ENCODE measurements at regions not wholly inside any gene's neighbourhood (a gene's known extent, or its start where the extent isn't known, plus 50 kb on each side); places are given as distances from the start of the nearest gene placed in this dataset.
A peak's percentile ranks its signal among the peaks of the same experiment; 100 is the strongest.

DNA sequence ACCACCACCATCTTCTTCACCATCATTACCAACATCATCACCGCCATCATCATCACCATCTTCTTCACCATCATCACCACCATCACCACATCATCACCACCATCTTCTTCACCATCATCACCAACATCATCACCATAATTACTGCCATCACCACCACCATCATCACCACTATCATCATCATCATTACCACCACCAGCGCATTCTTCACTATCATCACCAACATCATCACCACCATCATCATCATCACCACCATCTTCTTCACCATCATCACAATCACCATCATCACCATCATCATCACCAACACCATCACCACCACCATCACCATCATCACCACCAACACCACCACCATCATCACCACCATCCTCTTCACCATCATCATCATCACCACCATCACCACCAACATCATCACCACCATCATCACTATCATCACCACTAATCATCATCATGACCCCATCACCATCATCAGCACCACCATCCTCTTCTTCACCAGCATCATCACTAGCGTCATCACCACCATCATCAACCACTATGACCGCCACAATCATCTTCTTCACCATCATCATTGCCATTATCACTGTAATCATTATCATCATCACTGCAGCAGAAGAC, 303.8 kb downstream of the CTTN start:
- TF ChIP-seq, protein P1, sequence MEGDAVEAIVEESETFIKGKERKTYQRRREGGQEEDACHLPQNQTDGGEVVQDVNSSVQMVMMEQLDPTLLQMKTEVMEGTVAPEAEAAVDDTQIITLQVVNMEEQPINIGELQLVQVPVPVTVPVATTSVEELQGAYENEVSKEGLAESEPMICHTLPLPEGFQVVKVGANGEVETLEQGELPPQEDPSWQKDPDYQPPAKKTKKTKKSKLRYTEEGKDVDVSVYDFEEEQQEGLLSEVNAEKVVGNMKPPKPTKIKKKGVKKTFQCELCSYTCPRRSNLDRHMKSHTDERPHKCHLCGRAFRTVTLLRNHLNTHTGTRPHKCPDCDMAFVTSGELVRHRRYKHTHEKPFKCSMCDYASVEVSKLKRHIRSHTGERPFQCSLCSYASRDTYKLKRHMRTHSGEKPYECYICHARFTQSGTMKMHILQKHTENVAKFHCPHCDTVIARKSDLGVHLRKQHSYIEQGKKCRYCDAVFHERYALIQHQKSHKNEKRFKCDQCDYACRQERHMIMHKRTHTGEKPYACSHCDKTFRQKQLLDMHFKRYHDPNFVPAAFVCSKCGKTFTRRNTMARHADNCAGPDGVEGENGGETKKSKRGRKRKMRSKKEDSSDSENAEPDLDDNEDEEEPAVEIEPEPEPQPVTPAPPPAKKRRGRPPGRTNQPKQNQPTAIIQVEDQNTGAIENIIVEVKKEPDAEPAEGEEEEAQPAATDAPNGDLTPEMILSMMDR (IDR thresholded peaks at IDR 0.05), result no peak
- no peaks in the 10 kb centered on the region for H3K9me3 Mint-ChIP-seq (ENCODE audit: low read depth)
- H3K27me3 Mint-ChIP-seq (ENCODE audit: low read depth), result peaks cover 5% of the 10 kb centered on the region
- H3K4me3 Mint-ChIP-seq (ENCODE audit: unreplicated experiment), result no peak overlapping the region
- no peaks in the 10 kb centered on the region for H3K4me1 Mint-ChIP-seq (ENCODE audit: low read depth)
- no peak for DNase-seq (ENCODE audit: low spot score)
- no peaks in the 10 kb centered on the region for H3K36me3 Mint-ChIP-seq (ENCODE audit: low read depth)
- H3K27ac Mint-ChIP-seq (ENCODE audit: unreplicated experiment), result no peak overlapping the region

DNA sequence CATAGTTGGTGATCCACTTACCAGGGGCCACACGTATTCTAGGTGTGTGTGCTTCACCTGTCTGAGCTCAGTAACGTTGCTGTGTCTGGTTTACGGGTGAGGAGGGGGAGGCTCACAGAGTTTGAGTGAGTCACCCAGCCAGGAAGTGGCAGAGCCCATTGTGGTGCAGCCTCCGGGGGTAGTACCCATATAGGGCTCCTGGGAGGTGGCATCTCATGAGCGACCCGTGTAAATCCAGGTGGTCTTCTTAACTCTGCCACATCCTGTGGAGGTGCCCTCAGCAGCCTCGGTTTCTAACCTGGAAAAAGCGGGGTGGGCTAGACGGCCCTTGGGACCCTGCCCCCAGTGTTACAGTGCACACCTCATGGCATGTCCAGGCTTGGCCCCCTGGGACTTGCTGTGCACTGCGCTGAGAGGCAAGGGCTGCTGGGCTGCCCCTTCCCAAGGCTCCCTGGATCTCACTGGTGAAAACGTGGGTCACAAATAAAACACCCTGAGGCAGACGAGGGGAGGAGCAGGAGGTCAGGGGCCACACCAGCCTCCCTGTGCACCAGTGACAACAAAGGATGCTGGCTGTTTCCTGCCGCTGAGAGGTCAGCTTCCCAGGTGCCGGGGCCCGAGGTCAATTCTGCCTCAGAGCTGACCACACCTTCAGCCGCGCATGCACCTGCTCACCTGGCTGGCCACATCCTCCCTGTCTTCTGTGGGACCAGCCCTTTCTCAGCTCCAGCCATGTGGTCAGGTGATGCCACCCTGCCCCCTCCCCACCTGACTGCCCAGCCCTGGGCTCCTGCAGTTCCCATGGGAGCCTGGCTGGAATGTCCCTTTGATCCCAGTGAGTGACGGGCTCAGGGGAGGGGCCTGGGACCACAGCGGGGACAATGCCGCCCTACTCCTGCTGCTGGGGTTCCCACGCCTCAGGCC, 305.1 kb downstream of the CTTN start:
- TF ChIP-seq, protein P1 (IDR thresholded peaks at IDR 0.05), result no peak
- Mint-ChIP-seq H3K9me3 (ENCODE audit: low read depth) (no peaks in the 10 kb centered on the region), H3K4me3 (ENCODE audit: unreplicated experiment) (no peak overlapping the region), H3K36me3 (ENCODE audit: low read depth) (no peaks in the 10 kb centered on the region), H3K27ac (ENCODE audit: unreplicated experiment) (no peak overlapping the region), H3K4me1 (ENCODE audit: low read depth) (no peaks in the 10 kb centered on the region), H3K27me3 (ENCODE audit: low read depth) (peaks cover 6% of the 10 kb centered on the region)
- DNase-seq (ENCODE audit: low spot score), result peak; percentile 88

DNA sequence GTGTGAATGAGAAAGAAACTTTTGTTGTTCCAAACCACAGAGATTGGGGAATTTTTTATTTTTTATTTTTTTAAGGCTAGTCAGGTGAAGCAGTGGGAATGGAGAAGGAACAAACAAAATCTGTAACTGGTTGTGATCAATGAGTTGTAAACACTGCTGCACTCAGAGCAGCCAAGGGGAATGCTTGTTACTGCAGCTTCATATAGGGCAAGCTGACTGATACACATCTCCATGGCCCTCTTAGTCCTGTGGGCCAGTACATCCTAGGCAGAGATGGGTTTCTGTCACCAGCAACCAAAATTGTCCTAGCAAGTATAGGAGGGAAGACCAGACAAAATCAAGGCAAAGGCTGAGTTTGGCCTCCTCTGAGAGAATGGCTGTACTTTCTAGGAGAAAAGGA, 306.8 kb downstream of the CTTN start:
- no peak for DNase-seq (ENCODE audit: low spot score)
- Mint-ChIP-seq H3K27ac (ENCODE audit: unreplicated experiment) (no peak overlapping the region), H3K4me1 (ENCODE audit: low read depth) (no peaks in the 10 kb centered on the region), H3K36me3 (ENCODE audit: low read depth) (no peaks in the 10 kb centered on the region), H3K9me3 (ENCODE audit: low read depth) (no peaks in the 10 kb centered on the region), H3K4me3 (ENCODE audit: unreplicated experiment) (no peak overlapping the region), H3K27me3 (ENCODE audit: low read depth) (peaks cover 11% of the 10 kb centered on the region)
- TF ChIP-seq, protein P1 (IDR thresholded peaks at IDR 0.05), result no peak

DNA sequence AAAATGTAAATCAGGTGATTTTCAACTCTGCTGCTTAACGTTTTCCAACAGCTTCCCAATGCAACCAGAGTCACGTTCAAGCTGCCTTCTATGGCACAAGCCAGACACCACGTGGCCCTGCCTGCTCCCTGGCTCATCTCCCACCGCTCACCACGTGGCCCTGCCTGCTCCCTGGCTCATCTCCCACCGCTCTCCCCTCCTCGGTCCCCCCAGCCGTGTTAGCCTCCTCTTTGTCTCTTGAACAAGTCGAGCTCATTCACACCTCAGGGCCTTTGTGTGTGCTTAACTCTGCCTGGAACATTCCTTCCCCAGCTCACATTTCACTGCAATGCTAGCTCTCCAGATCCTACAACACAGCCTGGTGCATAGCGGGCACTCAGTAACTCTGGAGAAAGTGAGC, 307.6 kb downstream of the CTTN start:
- DNase-seq (ENCODE audit: low spot score), result no peak
- Mint-ChIP-seq H3K4me3 (ENCODE audit: unreplicated experiment) (no peak overlapping the region), H3K4me1 (ENCODE audit: low read depth) (no peaks in the 10 kb centered on the region), H3K27me3 (ENCODE audit: low read depth) (peaks cover 18% of the 10 kb centered on the region), H3K36me3 (ENCODE audit: low read depth) (no peaks in the 10 kb centered on the region), H3K27ac (ENCODE audit: unreplicated experiment) (no peak overlapping the region), H3K9me3 (ENCODE audit: low read depth) (no peaks in the 10 kb centered on the region)
- TF ChIP-seq, protein P1 (IDR thresholded peaks at IDR 0.05), result no peak

DNA sequence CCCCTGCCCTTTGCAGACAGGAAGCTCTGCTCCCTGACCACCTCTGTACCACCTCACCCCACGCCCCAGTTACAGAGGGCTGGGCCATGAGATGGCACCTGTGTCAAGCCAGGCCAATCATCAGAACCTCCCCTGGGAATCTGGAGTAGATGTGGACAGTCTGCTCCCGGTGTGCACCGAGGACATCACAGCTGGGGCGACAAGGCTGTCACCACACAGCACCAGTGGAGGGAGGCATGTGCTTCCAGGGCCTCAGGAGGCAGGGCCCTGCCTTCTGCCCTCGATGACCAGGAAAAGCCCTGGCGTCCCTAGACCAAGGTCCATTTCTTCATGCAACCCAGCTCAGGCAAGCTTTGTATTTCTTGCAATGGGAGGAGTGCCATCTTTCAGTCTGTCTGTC, 309.5 kb downstream of the CTTN start:
- H3K4me3 Mint-ChIP-seq (ENCODE audit: unreplicated experiment), result no peak overlapping the region
- H3K27me3 Mint-ChIP-seq (ENCODE audit: low read depth), result peaks cover 21% of the 10 kb centered on the region
- TF ChIP-seq, protein P1 (IDR thresholded peaks at IDR 0.05), result no peak
- no peak for DNase-seq (ENCODE audit: low spot score)
- no peak overlapping the region for H3K27ac Mint-ChIP-seq (ENCODE audit: unreplicated experiment)
- H3K4me1 Mint-ChIP-seq (ENCODE audit: low read depth), result no peaks in the 10 kb centered on the region
- H3K36me3 Mint-ChIP-seq (ENCODE audit: low read depth), result no peaks in the 10 kb centered on the region
- H3K9me3 Mint-ChIP-seq (ENCODE audit: low read depth), result no peaks in the 10 kb centered on the region

Measured in chondrocyte (in vitro differentiated cells).